ENCODE measurements at regions not wholly inside any gene's neighbourhood (a gene's known extent, or its start where the extent isn't known, plus 50 kb on each side); places are given as distances from the start of the nearest gene placed in this dataset.

DNA sequence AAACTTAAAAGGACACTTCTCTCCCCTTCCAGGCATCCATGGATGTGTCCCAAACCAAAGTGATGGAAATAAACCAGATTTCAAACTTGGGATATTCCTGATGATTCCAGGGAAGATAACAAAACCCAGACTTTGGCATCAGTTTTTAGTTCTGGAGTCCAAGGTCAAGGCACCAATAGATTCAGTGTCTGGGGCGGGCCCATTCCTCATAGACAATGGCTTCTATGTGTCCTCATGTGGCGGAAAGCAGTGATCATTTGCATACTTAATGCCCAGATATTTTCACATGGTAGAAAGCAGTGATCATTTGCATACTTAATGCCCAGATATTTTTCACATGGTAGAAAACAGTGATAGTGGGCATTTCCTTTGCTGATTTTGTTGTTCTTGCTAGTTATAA lies 151.4 kb upstream of the DAP start:
- Histone ChIP-seq H3K9me3 (no peaks in the 10 kb centered on the region), H3K27me3 (no peaks in the 10 kb centered on the region), H3K27ac (no peak overlapping the region), H3K4me3 (no peak overlapping the region), H3K36me3 (no peaks in the 10 kb centered on the region), H3K4me1 (no peaks in the 10 kb centered on the region)
- TF ChIP-seq, protein P1, sequence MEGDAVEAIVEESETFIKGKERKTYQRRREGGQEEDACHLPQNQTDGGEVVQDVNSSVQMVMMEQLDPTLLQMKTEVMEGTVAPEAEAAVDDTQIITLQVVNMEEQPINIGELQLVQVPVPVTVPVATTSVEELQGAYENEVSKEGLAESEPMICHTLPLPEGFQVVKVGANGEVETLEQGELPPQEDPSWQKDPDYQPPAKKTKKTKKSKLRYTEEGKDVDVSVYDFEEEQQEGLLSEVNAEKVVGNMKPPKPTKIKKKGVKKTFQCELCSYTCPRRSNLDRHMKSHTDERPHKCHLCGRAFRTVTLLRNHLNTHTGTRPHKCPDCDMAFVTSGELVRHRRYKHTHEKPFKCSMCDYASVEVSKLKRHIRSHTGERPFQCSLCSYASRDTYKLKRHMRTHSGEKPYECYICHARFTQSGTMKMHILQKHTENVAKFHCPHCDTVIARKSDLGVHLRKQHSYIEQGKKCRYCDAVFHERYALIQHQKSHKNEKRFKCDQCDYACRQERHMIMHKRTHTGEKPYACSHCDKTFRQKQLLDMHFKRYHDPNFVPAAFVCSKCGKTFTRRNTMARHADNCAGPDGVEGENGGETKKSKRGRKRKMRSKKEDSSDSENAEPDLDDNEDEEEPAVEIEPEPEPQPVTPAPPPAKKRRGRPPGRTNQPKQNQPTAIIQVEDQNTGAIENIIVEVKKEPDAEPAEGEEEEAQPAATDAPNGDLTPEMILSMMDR (IDR thresholded peaks at IDR 0.05), result no peak
- DNase-seq, result no peak
- no peak for ATAC-seq
- intact Hi-C loops (cut with DNase I), result no loop called here

GRCh38 chr5:10910261-10910660 lies 149.2 kb upstream of the DAP start:
- no peaks in the 10 kb centered on the region for H3K27me3 ChIP-seq

GRCh38 chr5:10904862-10905432 lies 143.9 kb upstream of the DAP start:
- no peaks in the 10 kb centered on the region for H3K9me3 ChIP-seq
- intact Hi-C loops (cut with DNase I), result no loop called here
- ATAC-seq, result no peak
- TF ChIP-seq, protein P1 (IDR thresholded peaks at IDR 0.05), result no peak
- no peaks in the 10 kb centered on the region for H3K36me3 ChIP-seq
- no peak overlapping the region for H3K4me3 ChIP-seq
- H3K4me1 ChIP-seq, result no peaks in the 10 kb centered on the region
- no peaks in the 10 kb centered on the region for H3K27me3 ChIP-seq
- no peak overlapping the region for H3K27ac ChIP-seq
- DNase-seq, result no peak

More at GRCh38 chr5:10910261-10910660, 149.2 kb upstream of the DAP start:
- intact Hi-C loops (cut with DNase I), result no loop called here
- Histone ChIP-seq H3K36me3 (no peaks in the 10 kb centered on the region), H3K4me1 (no peaks in the 10 kb centered on the region), H3K4me3 (no peak overlapping the region), H3K9me3 (no peaks in the 10 kb centered on the region), H3K27ac (no peak overlapping the region)
- DNase-seq (no peak), ATAC-seq (no peak)
- TF ChIP-seq, protein P1 (IDR thresholded peaks at IDR 0.05), result no peak

GRCh38 chr5:10903786-10904560 lies 142.9 kb upstream of the DAP start:
- ATAC-seq, result no peak
- Histone ChIP-seq H3K27ac (no peak overlapping the region), H3K4me1 (no peaks in the 10 kb centered on the region), H3K4me3 (no peak overlapping the region), H3K9me3 (no peaks in the 10 kb centered on the region), H3K36me3 (no peaks in the 10 kb centered on the region), H3K27me3 (no peaks in the 10 kb centered on the region)
- no peak for DNase-seq
- TF ChIP-seq, protein P1 (IDR thresholded peaks at IDR 0.05), result no peak
- intact Hi-C loops (cut with DNase I), result no loop called here

DNA sequence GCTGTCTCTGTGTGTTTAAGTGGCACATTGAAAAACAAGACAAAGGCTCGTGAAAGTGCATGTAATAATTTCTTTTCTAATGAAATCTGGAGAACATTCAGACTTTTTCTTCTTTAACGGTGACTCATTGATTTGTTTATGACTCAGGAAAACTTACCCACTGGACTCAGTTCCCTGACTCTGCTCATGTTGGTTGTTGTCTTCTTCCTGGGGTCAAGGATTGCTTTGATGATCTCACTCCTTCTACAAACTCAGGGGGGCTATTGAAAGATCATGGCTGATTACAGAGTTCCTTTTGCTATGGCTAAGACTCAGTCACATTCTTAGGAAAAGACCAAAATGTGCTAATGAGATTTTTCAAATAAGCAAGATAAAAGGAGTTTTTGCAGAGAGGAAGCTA lies 141.1 kb upstream of the DAP start:
- no peak overlapping the region for H3K4me3 ChIP-seq
- no peaks in the 10 kb centered on the region for H3K27me3 ChIP-seq
- TF ChIP-seq, protein P1 (IDR thresholded peaks at IDR 0.05), result no peak
- DNase-seq (no peak), ATAC-seq (no peak)
- no peaks in the 10 kb centered on the region for H3K4me1 ChIP-seq
- intact Hi-C loops (cut with DNase I), result no loop called here
- no peaks in the 10 kb centered on the region for H3K9me3 ChIP-seq
- no peaks in the 10 kb centered on the region for H3K36me3 ChIP-seq
- H3K27ac ChIP-seq, result no peak overlapping the region

Measured in upper lobe of right lung (tissue), 1 donor.